SK-N-MC (cell line): ENCODE measurements at regions not wholly inside any gene's neighbourhood (a gene's known extent, or its start where the extent isn't known, plus 50 kb on each side); places are given as distances from the start of the nearest gene placed in this dataset.

Source experiments
- EZH2 ChIP-seq: fragments of 200-600 bp; sonication (generic); IDR thresholded peaks from one replicate; pipeline ENCODE4 v1.6.1; 2017; ENCODE audit warnings: antibody characterized with exemption
- POLR2AphosphoS5 ChIP-seq: IDR thresholded peaks from 2 replicates; pipeline ENCODE4 v1.6.1; 2012; ENCODE audit warnings: mild to moderate bottlenecking, low read depth, low read length, borderline replicate concordance

GRCh38 chr9:108101410-108101809, 611.8 kb upstream of the KLF4 start:
- TF ChIP-seq POLR2AphosphoS5, result no peak
- no peak for TF ChIP-seq EZH2
